Femur (tissue), 1 donor: ENCODE measurements at regions not wholly inside any gene's neighbourhood (a gene's known extent, or its start where the extent isn't known, plus 50 kb on each side); places are given as distances from the start of the nearest gene placed in this dataset.

ENCODE experiments used
- DNase-seq: peaks from one replicate; pipeline ENCODE4 v3.0.0-alpha.2; 2017

DNA sequence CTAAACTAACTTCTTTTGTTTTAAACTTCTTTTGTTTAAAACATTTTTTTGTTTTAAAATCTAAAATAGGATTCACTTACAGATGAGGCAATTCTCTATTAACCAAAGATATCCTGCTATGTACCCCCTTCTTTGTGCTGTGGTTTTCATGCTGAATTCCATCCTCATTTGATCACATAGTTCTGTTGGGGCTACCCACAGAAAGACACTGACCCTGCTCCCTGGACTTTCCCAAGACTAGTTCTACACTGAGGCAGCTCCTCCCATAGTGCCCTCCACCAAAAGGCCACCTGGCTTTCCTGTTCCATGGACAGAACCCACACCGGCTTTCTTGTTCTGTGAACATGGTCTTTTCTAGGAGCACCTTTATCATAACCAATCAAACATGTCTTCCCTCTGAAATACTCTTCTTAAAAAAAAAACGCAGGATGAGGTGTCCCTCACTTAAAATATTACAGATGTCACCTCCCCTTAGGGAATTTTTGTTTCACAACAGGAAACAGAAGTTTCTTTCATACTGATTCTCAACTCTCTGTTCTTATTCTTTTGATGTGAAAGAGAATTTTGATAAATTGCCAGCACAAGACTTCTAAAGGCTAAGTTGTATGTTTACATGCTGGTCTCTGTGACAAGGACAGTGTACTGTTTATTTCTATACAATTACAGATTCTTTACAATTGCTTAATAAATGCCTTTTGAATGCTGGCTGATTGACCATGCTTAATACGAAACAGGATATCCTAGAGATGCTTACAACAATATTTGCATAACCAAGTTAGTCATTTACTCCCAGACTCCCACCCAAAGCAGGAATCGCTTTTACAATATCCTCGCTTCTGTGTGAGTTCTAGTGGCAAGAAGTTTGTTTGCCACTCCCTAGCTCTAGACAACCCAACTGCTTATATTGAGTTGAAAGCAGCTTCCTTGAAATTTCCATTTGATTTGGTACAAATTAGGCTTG lies 300.4 kb downstream of the DTWD2 start:
- no peak for DNase-seq

DNA sequence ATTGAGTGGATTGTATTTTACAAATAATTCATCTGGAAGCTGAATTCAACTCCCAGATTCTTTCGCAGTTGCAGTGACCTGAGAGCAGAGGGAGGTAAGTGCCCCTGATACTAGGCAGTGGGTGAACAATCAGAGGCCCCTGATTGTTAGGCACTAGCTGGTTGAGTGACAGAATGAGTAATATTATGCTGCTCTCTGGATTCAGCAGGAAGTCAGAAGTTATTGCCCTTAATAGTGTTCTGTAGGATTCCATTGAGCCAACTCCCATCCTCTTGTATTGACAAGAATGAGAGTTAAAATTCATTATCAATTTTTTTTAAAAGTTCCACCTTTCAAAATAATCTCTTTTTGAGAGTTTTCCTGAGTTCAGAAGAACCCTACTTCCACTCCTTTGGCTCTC lies 301.2 kb downstream of the DTWD2 start:
- no peak for DNase-seq

DNA sequence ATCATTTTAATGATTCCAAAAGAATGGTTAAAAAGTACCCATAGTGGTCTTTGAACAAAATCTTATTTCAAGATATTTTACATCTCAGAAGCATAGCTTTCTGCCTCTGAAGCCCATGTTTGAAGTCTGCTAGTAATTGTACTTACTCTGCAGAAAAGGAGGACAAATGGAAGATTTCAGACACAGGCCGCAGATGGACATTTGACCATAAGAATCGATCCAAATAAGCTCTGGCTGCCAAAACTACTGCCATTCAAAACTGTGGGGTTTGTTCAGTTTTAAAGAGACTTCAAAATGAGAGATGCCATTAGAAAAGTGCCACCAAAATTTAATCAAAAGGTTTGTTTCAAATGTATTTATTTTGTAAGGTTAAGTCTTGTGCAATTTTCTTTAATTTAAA lies 306.7 kb downstream of the DTWD2 start:
- DNase-seq: no peak

DNA sequence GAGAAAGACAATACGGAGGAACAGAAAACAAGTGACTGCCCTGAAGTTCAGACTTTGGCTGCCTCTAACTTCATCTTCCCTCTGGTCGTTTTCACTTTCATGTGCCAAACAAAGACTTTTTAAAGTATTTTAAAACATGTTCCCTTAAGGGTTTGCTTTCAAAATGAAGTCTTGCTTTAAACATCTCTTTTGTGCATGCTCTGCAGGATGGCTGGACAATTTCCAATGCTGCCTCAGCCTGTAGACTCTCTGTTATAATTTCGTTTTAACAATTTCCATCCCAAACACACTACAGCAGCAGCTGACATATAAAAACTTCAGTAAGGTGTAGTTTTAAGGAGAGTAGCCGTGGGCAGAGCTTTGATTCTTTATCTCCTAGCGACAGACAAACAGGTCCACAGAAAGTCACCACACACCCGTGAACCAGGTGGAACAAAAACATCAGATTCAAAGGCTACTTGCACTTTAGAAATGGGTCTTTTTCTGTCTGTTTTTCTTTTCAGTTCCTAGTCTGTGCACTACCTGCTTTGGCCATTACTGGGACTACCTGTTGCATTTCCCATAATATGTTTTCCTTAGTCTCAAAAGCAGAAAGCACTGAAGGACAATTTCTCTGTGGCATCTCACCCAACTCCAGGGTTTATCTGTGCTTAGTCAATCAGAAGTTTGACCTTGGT lies 308.9 kb downstream of the DTWD2 start:
- peak; percentile 62 for DNase-seq

DNA sequence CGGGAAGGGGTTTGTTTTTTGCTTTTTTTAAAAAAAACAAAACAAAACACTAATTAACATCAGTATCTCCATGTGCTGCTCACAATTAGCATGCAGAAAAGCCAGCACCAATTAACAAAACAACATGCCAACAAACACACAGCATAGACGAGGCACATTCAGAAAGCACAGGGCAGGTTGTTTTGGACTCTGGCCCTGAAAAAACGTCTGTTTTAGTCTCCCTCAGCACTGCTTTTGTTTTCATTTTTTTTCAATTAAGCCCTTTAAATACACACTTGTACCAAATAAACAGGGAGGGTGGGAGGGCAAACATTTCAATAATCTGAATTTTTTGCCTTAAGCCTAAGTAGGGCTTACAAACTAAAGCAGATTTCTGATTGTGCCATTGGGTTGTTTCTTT lies 309.6 kb downstream of the DTWD2 start:
- no peak for DNase-seq

DNA sequence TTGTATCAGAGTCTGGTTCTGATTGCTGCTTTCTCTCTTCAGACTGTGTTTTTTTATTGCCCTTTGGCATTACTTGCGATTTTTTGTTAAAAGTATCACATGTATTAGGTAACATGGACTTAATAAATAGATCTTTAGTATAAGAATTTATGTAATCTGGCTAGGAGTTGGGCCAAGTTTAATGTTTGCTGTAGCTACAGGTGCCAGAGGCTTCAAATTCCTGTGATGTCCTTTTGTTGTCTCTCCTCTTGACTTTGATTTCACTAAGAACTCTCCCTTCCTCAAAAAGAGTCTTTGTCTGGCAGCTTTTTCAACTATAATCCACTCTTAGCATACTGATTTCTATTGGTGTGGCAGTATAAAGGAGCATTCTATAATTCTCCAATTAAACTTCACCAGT lies 313.1 kb downstream of the DTWD2 start:
- no peak for DNase-seq

DNA sequence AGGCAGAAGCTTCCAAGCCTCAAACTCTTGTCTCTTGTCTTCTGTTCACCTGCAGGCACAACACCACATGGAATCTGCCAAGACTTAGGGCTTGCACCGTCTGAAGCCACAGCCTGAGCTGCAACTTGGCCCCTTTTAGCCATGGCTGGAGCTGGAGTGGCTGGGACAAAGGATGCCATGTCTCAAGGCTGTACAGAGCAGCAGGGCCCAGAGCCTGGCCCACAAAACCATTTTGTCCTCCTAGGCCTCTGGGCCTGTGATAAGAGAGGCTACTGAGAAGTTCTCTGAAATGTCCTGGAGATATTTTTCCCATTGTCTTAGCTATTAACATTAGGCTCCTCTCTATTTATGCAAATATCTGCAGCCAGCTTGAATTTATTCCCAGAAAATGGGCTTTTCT lies 330.8 kb downstream of the DTWD2 start:
- DNase-seq: no peak

DNA sequence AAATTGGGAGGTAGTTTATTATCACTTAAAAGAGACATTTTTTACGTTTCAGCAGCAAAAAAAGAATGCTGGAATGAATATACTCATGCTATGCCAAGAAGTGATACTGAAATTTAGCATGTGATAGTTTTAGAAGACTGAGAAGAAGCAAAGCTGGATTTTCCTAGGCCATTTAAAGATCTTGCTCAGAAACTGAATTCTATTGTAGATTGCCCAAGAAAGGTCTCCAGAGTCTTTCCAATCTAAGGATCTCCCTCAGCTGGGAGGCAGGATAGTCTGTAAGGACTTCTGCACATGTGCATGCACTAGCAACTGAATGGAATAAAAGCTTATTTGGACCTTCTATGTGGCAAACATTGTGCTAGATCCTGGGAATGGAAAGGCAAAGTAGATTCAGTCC lies 334.5 kb downstream of the DTWD2 start:
- no peak for DNase-seq

DNA sequence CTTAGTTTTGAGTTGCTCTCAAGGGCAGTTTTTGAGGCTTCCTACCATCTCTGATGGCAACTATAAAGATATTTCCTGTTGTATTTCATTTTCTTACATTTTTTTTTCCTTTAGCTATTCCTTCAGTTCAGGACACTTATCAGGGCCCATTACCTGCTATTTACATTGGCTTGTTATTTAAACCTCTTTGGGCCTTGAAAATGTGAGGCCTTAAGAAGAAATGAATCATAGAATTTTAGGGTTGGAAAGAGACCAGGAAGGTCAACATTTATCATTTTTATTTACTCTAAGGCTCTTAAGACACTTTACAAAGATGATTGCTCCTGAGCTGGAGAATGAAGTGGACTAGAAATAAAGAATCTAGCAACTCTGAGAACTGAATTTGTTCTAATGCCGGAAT lies 335.2 kb downstream of the DTWD2 start:
- DNase-seq: no peak

DNA sequence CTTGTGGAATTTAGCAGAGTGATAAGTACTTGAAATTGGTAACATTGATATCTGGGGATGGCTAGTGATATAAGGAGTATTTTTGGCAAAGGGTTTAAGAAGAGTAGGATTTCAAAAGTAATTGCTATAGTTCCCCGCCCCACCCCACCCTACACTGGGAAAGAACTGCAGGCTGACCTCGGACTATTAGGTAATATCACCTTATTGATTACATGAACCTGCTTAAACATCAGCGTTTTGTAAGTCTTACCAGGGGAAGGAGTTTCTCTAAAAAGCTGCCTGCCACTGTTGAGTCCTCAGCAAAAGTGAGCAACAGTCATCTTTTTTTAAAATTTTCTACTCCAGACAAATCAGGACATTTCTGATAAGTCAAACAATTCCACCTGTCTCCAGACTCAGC lies 337.3 kb downstream of the DTWD2 start:
- no peak for DNase-seq

DNA sequence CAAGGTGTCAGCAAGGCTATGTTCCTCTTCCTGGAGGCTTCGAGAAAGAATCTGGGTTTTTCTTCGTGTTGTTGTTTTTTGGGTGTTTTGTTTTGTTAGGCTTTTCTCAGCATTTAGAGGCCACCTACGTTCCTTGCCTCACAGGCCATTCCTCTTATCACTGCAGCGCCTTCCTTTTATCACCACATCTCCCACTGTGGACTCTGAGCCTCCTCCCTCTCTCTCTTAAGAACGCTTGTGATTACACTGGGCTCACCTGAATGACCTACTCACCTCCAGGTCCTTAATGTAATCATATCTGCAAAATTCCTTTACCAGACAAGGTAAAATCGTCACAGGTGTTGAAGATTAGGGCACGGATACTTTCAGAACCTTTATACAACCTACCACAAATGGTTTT lies 340.8 kb downstream of the DTWD2 start:
- no peak for DNase-seq

DNA sequence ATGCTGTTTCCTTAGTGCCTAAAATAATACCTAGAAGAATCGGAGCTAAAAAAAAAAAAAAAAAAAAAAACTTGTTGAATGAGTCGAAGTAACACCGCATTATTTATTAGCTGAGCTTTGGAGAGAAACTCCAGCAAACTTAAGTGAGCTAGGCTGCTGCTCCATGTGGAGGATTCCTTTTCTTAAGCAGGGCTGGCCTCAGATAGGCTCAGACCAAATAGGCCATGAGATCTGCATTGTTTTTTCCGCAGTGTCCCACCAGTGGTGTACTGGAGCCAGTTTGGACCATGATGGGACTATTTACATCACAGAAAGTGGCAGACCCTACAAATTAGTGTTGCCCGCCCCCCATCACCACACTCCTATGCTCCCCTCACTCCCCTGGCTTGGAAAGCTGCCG lies 341.4 kb downstream of the DTWD2 start:
- no peak for DNase-seq

DNA sequence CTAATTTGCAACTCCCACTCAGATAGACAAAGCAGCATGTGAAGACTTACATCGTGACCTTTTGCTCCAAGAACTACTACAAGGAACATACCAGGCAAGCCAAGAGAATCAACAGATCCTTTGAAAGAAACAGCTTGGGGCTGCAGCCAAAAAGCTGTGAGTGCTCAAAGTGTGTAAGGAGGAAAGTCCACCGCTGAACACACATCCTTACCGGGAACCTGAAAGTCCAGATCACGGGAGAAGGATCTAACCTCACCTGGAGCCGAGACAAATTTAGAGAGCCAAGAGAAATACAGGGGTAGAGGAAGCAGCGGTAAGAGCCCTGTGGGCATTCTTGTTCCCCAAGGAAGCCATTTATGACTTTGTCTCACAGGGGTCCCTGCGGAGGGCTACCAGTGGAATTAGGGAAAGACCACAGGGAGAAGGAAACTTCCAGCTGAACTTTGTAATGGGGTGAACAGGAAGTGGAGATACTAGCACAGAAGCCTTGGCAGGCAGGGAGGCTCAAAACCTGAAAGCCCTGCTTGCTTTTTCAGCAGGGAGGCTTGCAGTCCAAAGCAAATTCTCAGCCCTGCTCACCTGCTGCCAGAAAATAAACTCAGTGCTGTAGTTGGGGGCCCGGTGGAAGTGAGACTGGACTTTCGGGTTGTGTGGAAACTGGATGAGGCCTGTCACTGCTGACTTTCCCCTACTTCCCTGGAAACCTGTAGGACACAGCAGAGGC lies 350.2 kb downstream of the DTWD2 start:
- no peak for DNase-seq

DNA sequence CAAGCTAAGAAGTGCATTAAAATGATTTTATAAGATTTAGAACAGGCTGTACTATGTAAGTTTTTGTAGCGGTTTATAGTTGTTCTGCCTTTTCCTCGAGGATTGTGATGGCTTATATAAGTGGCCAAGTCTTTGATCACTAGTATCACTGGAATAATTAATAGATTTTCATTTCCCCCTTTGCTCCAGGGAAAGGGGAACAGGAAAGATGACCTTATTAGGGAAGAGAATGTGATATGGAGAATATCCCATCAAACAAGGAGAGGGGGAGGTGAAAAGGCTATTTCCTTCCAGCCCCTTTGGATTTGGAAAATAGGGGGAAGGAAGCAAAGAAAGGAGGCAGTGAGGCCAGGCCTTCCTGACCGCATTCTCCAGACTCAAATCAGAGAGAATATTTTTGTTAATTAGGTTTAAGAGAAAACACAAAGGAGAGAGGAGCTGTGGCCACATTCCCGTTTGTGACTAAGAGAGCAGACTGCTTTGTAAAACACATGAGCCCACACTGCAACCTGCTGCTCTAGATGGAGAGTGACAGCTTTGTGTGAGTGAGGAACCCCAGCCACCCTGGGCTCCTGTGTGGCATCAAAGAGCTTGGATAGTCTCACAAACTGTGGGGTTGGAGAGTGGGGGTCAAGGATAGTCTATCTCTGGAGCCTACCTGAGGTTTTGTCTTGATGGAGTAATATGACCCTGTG lies 359.5 kb downstream of the DTWD2 start:
- no peak for DNase-seq

DNA sequence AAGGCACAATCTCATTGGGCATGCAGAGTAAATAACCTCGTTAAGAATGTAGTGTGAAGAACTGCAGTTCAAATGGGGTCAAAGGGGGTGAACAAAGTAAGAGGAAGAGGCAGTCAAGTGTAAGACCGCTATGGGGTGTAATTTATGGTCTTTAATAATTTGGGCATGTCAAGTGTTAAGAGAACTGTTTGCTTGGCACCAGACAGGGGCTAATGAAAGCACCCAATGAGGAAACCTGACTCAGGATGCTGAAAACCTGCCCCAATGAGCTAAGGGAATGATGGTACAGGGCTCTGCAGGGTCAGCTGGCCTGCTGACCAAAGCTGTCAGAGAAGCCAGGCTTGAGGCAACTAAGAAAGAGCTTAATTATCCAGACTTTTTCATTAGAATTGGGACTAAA lies 368.1 kb downstream of the DTWD2 start:
- DNase-seq: no peak

DNA sequence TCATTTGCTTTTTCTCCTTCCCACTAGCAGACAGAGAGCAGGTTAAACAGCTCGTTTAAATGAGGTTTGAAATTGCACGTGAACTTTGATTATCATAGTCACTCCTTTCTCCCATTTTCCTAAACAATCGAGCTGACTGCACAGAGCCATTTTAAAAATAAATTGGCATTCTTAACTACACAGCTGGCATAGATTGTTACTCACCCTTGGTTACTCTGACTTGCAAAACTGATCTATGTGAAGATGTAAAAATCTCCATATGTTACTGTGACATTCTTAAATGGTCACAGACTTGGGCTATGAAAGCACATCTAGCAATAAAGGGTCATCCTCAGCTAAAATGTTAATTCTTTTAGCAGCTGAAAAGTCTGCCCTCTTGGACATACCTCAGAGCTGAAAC lies 368.5 kb downstream of the DTWD2 start:
- no peak for DNase-seq

DNA sequence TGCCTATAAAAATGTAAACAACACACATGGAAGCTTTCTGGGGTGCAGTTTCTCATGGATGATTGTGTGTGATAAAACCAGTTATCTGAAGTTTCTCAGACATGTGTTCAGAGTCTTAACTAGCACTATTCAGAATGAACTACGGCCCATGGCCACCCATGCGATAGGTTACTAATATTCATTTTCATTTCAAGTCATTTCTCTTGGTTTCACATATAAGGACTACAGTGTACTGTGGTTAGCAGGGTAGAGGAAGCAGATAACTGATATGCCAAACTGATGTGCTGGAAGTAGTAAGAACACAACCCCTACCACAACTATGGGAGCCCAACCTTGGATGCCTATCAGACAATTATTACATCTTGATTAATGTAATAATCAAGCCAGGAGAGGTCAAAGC lies 372.1 kb downstream of the DTWD2 start:
- DNase-seq: no peak

DNA sequence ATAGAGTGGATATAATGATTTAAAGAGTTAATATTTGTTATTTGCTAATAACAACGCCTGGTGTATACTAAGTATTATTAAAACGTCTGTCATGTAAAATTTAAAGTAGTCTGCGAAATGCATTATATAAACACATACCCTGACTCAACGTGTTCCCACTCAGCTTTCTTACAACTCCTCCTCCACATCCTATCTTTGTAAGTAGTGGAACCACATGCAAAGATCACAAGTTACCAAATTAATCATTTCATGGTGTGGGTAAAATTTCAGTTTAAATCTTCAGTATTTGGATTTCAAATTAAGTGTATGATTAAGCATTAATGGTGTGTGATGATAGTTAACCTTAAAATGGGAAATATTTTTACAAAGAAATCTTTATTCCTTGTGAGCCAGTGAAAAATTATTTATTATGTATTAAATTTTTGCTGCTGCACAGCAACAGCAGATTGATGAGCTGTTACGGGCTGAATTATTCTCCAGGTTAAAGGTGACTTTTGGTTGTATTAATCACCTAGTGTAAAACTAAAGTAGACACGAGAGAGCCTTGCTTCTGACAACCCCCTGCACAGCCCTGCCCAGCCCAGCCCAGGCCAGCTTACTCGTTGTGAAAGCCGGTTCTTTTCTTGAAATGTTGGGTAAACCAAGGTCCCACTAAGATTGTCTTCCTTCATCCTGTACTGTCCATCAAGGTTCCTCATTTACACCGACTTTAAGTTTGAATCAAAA lies 373.5 kb downstream of the DTWD2 start:
- DNase-seq: no peak

DNA sequence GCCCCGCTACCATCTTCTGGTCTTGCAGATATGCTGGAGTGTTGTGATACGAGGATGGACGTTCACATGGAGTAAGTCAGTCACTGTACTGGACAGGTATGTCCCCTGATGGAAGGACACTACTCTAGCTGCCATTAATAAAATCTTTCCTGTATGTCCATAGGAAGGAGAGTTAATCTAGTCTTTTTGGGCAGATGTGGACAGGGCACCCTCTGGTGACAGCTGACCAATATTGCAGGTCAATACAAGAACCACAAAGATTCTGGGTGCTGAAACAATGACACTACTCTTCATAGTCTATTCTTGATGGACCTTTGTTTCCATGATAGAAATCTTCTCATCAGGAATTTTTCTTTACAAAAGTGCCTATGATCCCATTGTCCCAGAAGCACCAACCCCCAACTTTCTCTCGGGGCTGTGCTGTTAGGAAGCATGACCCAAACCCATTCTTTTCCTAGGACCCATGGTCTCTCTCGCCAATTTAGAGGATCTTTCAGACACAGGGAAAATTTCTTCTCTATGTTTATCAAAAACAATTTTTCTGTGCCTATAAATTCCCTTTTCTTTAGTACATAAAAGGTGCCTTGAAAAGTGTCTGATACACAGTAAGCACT lies 376.9 kb downstream of the DTWD2 start:
- peak; percentile 25 for DNase-seq

DNA sequence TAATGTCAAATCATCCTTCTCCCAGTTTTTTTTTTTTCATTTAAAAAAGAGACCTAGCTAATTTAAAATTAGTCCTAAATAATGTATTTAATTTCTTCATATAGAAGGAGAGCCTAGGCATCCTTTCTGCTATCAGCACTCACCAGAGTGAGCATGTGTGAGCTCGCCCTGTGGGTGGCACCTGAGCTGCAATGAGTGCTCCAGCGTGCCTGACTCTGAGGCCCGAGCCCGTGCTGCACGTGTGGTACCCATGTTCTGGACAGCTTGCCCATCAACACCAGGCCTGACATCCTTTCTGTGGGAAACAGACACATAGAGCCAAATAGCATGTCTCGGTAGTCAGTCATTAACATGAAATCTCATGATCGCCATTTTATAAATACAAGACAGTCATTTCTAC lies 381.4 kb downstream of the DTWD2 start:
- DNase-seq: no peak

DNA sequence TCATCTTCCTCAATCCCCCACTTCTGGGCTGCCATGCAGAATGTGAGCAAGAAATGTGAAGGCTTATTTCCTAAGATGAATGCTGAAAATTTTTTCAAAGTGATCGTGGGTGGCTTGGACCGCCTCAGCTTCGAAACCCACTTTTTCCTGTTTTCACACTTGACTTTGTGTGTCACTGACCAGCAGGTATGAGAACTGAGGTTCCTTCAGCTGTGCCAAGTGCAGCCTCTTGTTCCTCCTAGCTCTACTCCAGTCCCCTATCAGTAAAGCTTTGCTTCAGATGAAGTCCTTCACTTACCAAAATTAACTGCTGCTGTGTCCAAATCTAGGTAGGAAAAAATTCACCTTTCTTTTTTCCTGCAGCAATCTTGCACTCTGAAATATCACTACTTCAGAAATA lies 382.6 kb downstream of the DTWD2 start:
- DNase-seq: no peak

DNA sequence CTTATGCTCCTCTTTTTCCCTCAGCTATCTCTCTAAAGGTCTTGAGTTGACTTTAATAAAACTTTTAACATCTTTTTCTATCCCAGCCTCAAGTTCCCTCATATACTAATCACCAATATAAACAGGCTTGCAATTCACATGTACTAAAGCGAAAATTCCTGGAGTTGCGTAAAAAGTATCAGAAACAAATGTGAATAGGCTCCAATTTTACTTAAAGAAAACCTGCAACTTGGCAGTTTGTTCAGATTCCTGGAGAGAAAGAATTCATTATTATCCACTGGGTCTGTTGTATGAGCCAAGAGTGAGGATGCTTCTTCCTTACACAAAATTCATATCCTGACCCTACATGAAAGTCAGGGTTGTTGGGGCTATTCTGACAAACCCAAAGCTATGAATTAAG lies 384.2 kb downstream of the DTWD2 start:
- DNase-seq: no peak
